ENCODE measurements at regions not wholly inside any gene's neighbourhood (a gene's known extent, or its start where the extent isn't known, plus 50 kb on each side); places are given as distances from the start of the nearest gene placed in this dataset.

GRCh38 chr13:99659866-99660554 is 158.7 kb downstream of the TM9SF2 start:
- no peak for DNase-seq (ENCODE audit: low read depth)

GRCh38 chr13:99659226-99659625 is 158.0 kb downstream of the TM9SF2 start:
- no peak for DNase-seq (ENCODE audit: low read depth)

- DNase-seq (ENCODE audit: low read depth): no peak
Observed at GRCh38 chr13:99658261-99658991, 157.2 kb downstream of the TM9SF2 start.

GRCh38 chr13:99657848-99658260 is 156.6 kb downstream of the TM9SF2 start:
- DNase-seq (ENCODE audit: low read depth): no peak

GRCh38 chr13:99656844-99657381 is 155.6 kb downstream of the TM9SF2 start:
- DNase-seq (ENCODE audit: low read depth): no peak

GRCh38 chr13:99656092-99656745 is 154.9 kb downstream of the TM9SF2 start:
- peak; percentile 70 for DNase-seq (ENCODE audit: low read depth)

- no peak for DNase-seq (ENCODE audit: low read depth)
Observed at GRCh38 chr13:99655351-99656091, 154.2 kb downstream of the TM9SF2 start.

GRCh38 chr13:99654076-99654475 is 152.8 kb downstream of the TM9SF2 start:
- DNase-seq (ENCODE audit: low read depth): no peak

GRCh38 chr13:99653526-99653925 is 152.3 kb downstream of the TM9SF2 start:
- no peak for DNase-seq (ENCODE audit: low read depth)

- DNase-seq (ENCODE audit: low read depth): no peak
Observed at GRCh38 chr13:99652901-99653300, 151.6 kb downstream of the TM9SF2 start.

GRCh38 chr13:99652141-99652540 is 150.9 kb downstream of the TM9SF2 start:
- DNase-seq (ENCODE audit: low read depth): no peak

- no peak for DNase-seq (ENCODE audit: low read depth)
Observed at GRCh38 chr13:99651016-99651415, 149.7 kb downstream of the TM9SF2 start.

- DNase-seq (ENCODE audit: low read depth): no peak
Observed at GRCh38 chr13:99650410-99650809, 149.1 kb downstream of the TM9SF2 start.

- no peak for DNase-seq (ENCODE audit: low read depth)
Observed at GRCh38 chr13:99648927-99649326, 147.7 kb downstream of the TM9SF2 start.

- DNase-seq (ENCODE audit: low read depth): no peak
Observed at GRCh38 chr13:99648066-99648665, 146.9 kb downstream of the TM9SF2 start.

- DNase-seq (ENCODE audit: low read depth): no peak
Observed at GRCh38 chr13:99647596-99647985, 146.3 kb downstream of the TM9SF2 start.

GRCh38 chr13:99646866-99647595 is 145.8 kb downstream of the TM9SF2 start:
- no peak for DNase-seq (ENCODE audit: low read depth)

- no peak for DNase-seq (ENCODE audit: low read depth)
Observed at GRCh38 chr13:99642841-99643240, 141.6 kb downstream of the TM9SF2 start.

GRCh38 chr13:99642006-99642405 is 140.7 kb downstream of the TM9SF2 start:
- DNase-seq (ENCODE audit: low read depth): no peak

GRCh38 chr13:99640260-99640659 is 139.0 kb downstream of the TM9SF2 start:
- DNase-seq (ENCODE audit: low read depth): no peak

GRCh38 chr13:99639126-99639525 is 137.9 kb downstream of the TM9SF2 start:
- DNase-seq (ENCODE audit: low read depth): no peak
